ENCODE measurements at regions not wholly inside any gene's neighbourhood (a gene's known extent, or its start where the extent isn't known, plus 50 kb on each side); places are given as distances from the start of the nearest gene placed in this dataset.

DNA sequence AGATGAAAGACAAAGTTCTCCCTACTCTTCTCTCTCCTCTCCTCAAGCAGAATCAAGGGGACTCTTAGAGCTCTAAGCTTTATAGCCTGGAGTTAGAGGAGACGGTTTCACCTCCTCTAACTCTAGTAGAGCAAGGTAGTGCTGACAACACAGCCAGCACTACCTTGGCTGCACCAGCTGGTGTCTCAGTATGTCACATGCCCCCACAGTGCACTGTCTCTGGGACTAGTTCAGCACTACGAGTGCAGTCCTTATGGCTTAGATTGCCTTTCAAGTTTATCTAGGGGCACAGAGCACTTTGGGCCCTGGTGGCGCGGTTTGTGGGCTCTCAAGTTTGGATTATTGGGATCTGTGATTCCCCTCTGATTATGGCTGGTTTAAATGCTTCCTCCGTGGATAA is 614.1 kb upstream of the NECTIN3 start (continued):
- TF ChIP-seq, protein P1, sequence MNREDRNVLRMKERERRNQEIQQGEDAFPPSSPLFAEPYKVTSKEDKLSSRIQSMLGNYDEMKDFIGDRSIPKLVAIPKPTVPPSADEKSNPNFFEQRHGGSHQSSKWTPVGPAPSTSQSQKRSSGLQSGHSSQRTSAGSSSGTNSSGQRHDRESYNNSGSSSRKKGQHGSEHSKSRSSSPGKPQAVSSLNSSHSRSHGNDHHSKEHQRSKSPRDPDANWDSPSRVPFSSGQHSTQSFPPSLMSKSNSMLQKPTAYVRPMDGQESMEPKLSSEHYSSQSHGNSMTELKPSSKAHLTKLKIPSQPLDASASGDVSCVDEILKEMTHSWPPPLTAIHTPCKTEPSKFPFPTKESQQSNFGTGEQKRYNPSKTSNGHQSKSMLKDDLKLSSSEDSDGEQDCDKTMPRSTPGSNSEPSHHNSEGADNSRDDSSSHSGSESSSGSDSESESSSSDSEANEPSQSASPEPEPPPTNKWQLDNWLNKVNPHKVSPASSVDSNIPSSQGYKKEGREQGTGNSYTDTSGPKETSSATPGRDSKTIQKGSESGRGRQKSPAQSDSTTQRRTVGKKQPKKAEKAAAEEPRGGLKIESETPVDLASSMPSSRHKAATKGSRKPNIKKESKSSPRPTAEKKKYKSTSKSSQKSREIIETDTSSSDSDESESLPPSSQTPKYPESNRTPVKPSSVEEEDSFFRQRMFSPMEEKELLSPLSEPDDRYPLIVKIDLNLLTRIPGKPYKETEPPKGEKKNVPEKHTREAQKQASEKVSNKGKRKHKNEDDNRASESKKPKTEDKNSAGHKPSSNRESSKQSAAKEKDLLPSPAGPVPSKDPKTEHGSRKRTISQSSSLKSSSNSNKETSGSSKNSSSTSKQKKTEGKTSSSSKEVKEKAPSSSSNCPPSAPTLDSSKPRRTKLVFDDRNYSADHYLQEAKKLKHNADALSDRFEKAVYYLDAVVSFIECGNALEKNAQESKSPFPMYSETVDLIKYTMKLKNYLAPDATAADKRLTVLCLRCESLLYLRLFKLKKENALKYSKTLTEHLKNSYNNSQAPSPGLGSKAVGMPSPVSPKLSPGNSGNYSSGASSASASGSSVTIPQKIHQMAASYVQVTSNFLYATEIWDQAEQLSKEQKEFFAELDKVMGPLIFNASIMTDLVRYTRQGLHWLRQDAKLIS (CRISPR knock-in tag; IDR thresholded peaks at IDR 0.05) = no peak
- TF ChIP-seq, protein P2, sequence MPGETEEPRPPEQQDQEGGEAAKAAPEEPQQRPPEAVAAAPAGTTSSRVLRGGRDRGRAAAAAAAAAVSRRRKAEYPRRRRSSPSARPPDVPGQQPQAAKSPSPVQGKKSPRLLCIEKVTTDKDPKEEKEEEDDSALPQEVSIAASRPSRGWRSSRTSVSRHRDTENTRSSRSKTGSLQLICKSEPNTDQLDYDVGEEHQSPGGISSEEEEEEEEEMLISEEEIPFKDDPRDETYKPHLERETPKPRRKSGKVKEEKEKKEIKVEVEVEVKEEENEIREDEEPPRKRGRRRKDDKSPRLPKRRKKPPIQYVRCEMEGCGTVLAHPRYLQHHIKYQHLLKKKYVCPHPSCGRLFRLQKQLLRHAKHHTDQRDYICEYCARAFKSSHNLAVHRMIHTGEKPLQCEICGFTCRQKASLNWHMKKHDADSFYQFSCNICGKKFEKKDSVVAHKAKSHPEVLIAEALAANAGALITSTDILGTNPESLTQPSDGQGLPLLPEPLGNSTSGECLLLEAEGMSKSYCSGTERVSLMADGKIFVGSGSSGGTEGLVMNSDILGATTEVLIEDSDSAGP (CRISPR knock-in tag; IDR thresholded peaks at IDR 0.05) = no peak
- TF ChIP-seq BRCA1 (IDR thresholded peaks at IDR 0.05) (no peak), BRCA1 (CRISPR knock-in tag; IDR thresholded peaks at IDR 0.05) (no peak), SMARCC2 (IDR thresholded peaks at IDR 0.05; ENCODE audit: low read depth) (no peak), ZNF197 (CRISPR knock-in tag; IDR thresholded peaks at IDR 0.05; ENCODE audit: low read depth) (no peak), ETS2 (tag; IDR thresholded peaks at IDR 0.05; ENCODE audit: borderline replicate concordance, poor library complexity, severe bottlenecking) (no peak), TGIF2 (CRISPR knock-in tag; IDR thresholded peaks at IDR 0.05) (no peak), ZNF695 (CRISPR knock-in tag; IDR thresholded peaks at IDR 0.05) (no peak)
- TF ChIP-seq, protein P3, sequence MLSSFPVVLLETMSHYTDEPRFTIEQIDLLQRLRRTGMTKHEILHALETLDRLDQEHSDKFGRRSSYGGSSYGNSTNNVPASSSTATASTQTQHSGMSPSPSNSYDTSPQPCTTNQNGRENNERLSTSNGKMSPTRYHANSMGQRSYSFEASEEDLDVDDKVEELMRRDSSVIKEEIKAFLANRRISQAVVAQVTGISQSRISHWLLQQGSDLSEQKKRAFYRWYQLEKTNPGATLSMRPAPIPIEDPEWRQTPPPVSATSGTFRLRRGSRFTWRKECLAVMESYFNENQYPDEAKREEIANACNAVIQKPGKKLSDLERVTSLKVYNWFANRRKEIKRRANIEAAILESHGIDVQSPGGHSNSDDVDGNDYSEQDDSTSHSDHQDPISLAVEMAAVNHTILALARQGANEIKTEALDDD (IDR thresholded peaks at IDR 0.05) = no peak
- TF ChIP-seq, protein P4, sequence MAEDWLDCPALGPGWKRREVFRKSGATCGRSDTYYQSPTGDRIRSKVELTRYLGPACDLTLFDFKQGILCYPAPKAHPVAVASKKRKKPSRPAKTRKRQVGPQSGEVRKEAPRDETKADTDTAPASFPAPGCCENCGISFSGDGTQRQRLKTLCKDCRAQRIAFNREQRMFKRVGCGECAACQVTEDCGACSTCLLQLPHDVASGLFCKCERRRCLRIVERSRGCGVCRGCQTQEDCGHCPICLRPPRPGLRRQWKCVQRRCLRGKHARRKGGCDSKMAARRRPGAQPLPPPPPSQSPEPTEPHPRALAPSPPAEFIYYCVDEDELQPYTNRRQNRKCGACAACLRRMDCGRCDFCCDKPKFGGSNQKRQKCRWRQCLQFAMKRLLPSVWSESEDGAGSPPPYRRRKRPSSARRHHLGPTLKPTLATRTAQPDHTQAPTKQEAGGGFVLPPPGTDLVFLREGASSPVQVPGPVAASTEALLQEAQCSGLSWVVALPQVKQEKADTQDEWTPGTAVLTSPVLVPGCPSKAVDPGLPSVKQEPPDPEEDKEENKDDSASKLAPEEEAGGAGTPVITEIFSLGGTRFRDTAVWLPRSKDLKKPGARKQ (CRISPR knock-in tag; IDR thresholded peaks at IDR 0.05) = no peak

Data from K562 (cell line).